HEK293 (cell line): ENCODE measurements at regions not wholly inside any gene's neighbourhood (a gene's known extent, or its start where the extent isn't known, plus 50 kb on each side); places are given as distances from the start of the nearest gene placed in this dataset.
"Not testable (repeated sequence)": the region's sequence is repeated elsewhere in the genome, so short reads cannot be mapped to it uniquely, and the experiment has no call there.

Experiments used
- CTCF ChIP-seq: fragments of 450-650 bp; formaldehyde crosslinking; IDR thresholded peaks from 2 replicates; pipeline ENCODE4 v1.5.1; 2016; ENCODE audit warnings: missing biosample characterization, missing genetic modification characterization
- KLF1 ChIP-seq: fragments of 450-650 bp; formaldehyde crosslinking; IDR thresholded peaks from 2 replicates; pipeline ENCODE4 v1.5.1; 2016; ENCODE audit warnings: missing biosample characterization, missing genetic modification characterization
- KLF8 ChIP-seq: fragments of 450-650 bp; formaldehyde crosslinking; IDR thresholded peaks from 2 replicates; pipeline ENCODE4 v1.5.1; 2016; ENCODE audit warnings: missing biosample characterization, missing genetic modification characterization
- PRDM6 ChIP-seq: fragments of 450-650 bp; formaldehyde crosslinking; IDR thresholded peaks from 2 replicates; pipeline ENCODE4 v1.5.1; 2017; ENCODE audit warnings: missing biosample characterization, missing genetic modification characterization
- TSHZ1 ChIP-seq: fragments of 450-650 bp; formaldehyde crosslinking; IDR thresholded peaks from 2 replicates; pipeline ENCODE4 v1.5.1; 2016; ENCODE audit warnings: missing biosample characterization, missing genetic modification characterization, borderline replicate concordance
- ZBTB10 ChIP-seq: fragments of 450-650 bp; formaldehyde crosslinking; IDR thresholded peaks from 2 replicates; pipeline ENCODE4 v1.5.1; 2016; ENCODE audit warnings: missing biosample characterization, missing genetic modification characterization
- ZEB2 ChIP-seq: fragments of 450-650 bp; formaldehyde crosslinking; IDR thresholded peaks from 2 replicates; pipeline ENCODE4 v1.5.1; 2016; ENCODE audit warnings: missing biosample characterization, missing genetic modification characterization
- ZNF23 ChIP-seq: fragments of 450-650 bp; formaldehyde crosslinking; IDR thresholded peaks from 2 replicates; pipeline ENCODE4 v1.5.1; 2016; ENCODE audit warnings: missing biosample characterization, missing genetic modification characterization, borderline replicate concordance
- TF ChIP-seq, protein P1 (sequence below): fragments of 450-650 bp; formaldehyde crosslinking; IDR thresholded peaks from 2 replicates; pipeline ENCODE4 v1.5.1; 2016; ENCODE audit warnings: missing biosample characterization, missing genetic modification characterization

DNA sequence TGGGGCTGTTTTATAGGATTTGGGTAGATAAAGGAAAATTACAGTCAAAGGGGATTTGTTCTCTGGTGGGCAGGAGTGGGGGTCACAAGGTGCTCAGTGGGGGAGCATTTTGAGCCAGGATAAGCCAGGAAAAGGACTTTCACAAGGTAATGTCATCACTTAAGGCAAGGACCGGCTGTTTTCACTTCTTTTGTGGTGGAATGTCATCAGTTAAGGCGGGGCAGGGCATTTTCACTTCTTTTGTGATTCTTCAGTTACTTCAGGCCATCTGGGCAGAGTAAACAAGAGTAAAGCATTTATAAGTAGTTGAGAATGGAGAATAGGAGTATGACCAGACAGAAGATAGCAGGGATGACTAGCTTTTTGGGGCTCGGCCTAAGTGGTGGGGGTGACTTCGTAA is 562.9 kb downstream of the RIT2 start:
- not testable (repeated sequence) for TF ChIP-seq KLF8 (tag by site-specific recombination); PRDM6 (tag by site-specific recombination); TSHZ1; ZNF23 (tag by site-specific recombination); ZBTB10 (tag by site-specific recombination); KLF1 (tag by site-specific recombination); ZEB2; CTCF (tag by site-specific recombination)
- TF ChIP-seq, protein P1, sequence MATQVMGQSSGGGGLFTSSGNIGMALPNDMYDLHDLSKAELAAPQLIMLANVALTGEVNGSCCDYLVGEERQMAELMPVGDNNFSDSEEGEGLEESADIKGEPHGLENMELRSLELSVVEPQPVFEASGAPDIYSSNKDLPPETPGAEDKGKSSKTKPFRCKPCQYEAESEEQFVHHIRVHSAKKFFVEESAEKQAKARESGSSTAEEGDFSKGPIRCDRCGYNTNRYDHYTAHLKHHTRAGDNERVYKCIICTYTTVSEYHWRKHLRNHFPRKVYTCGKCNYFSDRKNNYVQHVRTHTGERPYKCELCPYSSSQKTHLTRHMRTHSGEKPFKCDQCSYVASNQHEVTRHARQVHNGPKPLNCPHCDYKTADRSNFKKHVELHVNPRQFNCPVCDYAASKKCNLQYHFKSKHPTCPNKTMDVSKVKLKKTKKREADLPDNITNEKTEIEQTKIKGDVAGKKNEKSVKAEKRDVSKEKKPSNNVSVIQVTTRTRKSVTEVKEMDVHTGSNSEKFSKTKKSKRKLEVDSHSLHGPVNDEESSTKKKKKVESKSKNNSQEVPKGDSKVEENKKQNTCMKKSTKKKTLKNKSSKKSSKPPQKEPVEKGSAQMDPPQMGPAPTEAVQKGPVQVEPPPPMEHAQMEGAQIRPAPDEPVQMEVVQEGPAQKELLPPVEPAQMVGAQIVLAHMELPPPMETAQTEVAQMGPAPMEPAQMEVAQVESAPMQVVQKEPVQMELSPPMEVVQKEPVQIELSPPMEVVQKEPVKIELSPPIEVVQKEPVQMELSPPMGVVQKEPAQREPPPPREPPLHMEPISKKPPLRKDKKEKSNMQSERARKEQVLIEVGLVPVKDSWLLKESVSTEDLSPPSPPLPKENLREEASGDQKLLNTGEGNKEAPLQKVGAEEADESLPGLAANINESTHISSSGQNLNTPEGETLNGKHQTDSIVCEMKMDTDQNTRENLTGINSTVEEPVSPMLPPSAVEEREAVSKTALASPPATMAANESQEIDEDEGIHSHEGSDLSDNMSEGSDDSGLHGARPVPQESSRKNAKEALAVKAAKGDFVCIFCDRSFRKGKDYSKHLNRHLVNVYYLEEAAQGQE (tag by site-specific recombination) = not testable (repeated sequence)
